GM18498 (cell line): ENCODE measurements at regions not wholly inside any gene's neighbourhood (a gene's known extent, or its start where the extent isn't known, plus 50 kb on each side); places are given as distances from the start of the nearest gene placed in this dataset.

ENCODE experiments used
- ATAC-seq: cut with Tn5 transposase; IDR thresholded peaks from one replicate; pipeline ENCODE4 v1.9.1; 2021; ENCODE audit warnings: mild to moderate bottlenecking, moderate library complexity; ENCODE audit not compliant: unreplicated experiment

DNA sequence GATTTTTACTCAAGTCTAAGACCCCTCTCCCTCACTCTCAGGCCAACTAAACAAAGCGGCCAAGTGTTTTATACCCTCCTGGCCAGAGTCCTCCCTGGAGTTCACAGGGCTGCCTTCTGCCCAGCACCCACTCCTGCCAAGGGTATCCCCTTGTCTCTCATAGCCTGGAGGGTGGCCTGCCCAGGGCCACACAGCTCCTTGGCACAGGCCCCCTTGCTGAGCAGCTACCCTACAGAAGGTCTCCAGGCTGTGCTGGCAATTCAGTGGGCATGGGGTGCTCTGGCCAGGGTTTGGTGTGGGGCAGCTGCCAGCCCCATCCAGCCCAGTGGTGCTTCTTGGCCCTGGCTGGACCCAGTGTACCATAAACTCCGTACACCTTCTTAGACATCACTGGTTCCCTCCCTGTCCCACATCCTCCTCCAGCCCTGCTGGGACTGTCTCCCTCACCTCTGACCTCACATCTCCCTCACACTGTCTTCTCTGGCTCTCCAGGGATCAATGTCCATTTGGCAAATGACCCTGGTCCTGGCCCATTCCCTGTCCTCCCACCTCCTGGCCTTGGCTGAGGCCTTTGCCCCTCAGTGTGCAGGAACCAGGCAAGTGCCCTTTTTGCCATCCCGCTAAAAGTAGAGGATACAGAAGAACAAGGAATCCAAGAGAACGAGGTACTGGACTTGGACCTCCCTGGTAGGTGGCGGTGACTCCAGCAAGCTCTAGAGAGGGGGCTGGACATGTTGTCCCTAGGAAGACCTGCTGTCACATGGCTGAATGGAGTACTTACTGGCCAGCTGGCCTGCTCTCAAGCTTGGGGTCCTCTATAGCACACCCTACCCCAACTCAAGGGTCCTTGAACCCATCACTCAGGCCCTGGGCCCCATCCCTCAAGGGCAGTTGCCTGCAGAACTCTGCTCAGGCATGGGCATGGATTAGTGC, 50.0 kb upstream of the TRPM1 start:
- ATAC-seq, result no peak

DNA sequence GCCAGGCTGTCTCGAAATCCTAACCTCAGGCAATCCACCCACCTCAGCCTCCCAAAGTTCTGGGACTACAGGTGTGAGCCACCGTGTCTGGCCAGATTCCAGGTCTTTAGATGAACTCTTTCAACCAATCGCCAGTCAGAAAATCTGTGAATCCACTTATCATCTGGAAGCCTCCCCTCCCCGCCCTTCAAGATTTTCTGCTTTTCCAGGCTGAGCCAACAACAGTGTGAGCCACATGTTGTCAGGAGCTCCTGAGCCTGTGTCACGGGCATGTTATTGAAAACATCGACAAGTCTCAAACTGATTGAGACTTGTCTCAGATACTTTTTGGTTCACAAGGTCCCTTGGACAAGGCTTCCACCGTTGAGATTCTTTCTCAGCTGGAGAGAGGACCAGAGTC, 52.0 kb upstream of the TRPM1 start:
- no peak for ATAC-seq

GRCh38 chr15:31155151-31155550, 53.6 kb upstream of the TRPM1 start:
- ATAC-seq, result no peak

DNA sequence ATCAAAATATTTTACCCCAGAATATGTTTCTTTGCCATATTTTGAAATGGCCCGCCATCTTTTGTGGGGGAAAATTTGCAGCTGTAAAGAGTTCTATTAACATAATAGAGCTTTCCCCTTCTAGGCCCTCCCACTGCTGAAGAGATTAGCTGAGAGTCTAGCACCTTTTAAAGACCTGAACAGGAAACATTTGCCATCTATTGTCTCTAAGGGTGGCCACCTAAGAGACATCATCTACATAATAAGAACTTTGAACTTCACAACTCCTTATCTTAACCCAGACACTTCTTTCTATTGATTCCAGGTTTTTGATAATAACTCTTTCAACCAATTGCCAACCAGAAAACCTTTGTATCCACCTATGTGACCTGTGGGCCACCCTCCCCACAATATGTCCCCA, 54.7 kb upstream of the TRPM1 start:
- ATAC-seq, result no peak

- no peak for ATAC-seq
Measured at GRCh38 chr15:31156808-31157207, 55.3 kb upstream of the TRPM1 start.

GRCh38 chr15:31157644-31158069, 56.1 kb upstream of the TRPM1 start:
- no peak for ATAC-seq

DNA sequence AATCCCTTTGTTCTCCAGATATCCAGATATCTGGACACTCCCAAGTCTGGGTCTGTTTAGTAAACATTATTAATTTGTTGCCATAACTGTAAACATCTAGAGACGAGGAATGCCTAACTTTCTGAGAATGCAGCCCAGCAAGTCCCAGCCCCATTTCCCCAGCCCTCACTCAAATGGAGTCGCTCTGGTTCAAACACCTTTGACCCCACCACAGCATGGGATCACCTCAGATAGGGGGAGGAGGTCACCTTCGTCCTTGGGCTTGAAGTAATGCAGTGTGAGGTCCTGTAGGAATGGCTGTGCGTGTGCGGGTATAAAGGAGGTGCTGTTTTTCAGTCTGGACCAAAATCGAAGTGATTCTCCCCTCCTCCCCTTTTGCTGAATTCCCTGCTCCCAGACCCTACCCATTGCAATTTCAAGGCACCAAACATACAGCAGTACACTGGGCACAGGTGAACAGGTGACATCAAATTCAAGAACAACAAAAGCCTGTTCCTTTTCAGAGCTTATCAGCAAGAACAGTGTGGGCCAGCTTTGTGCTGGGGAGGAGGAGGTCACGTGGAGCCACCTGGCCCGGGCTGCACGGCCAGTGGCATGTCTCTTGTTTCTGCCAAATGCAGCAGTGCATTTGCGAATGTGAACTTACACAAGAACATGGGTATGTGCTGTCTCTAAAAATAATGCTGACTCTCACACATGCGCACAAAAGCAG, 57.5 kb upstream of the TRPM1 start:
- ATAC-seq, result no peak

- no peak for ATAC-seq
Measured at GRCh38 chr15:31159837-31160236, 58.3 kb upstream of the TRPM1 start.

- no peak for ATAC-seq
Measured at GRCh38 chr15:31160297-31160696, 58.8 kb upstream of the TRPM1 start.

GRCh38 chr15:31160740-31161495, 59.4 kb upstream of the TRPM1 start:
- no peak for ATAC-seq

DNA sequence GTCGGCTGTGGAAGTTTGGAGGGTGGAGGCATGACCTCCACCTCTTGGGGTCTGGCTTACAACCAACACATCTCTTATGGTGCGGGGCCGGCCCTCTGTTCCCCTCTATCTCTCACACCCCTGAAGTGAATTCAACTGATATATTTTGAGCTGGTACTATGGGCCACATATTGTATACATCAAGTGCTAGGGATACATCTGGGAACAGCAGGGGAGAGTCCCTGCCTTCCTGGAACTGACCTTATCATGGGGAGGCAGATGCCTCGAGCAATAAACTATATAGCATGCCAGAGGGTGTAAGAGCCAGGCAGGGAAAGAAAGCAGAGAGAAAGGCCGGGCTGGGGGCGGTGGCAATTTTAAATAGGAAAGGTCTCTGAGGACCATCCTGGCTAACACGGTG, 60.4 kb upstream of the TRPM1 start:
- ATAC-seq, result no peak

GRCh38 chr15:31162721-31163510, 61.4 kb upstream of the TRPM1 start:
- ATAC-seq, result no peak

DNA sequence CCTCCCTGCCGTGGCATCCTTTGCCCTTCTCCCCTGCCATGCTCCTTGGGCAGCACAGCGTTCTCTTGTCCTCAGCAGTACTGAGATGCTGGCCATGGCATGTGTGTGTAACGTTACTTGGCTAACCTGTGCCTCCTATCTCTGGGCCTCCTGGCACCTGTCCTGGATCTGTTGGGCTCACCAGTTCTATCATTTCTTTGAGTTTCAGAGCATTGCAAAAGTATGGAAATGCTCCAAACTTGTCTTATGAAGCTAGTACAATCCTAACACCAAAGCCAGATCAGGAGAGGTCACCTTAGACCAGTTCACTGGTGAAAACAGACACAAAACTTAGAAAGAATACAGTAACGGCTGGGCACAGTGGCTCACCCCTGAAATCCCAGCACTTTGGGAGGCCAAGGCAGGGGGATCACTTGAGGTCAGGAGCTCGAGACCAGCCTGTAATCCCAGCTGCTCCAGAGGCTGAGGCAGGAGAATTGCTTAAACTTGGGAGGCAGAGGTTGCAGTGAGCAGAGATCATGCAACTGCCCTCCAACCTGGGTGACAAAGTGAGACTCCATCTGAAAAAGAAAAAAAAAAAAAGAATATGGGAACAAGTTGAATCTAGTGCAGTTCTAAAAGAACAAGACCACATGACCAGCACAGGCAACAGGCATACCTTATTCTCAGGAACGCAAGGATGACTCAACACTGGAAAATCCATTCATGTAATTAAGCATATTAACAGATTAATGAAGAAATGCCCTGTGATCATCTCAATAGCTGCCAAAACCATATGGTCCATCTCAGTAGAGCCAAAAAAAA, 62.4 kb upstream of the TRPM1 start:
- no peak for ATAC-seq

GRCh38 chr15:31164573-31164912, 63.0 kb upstream of the TRPM1 start:
- no peak for ATAC-seq

- no peak for ATAC-seq
Measured at GRCh38 chr15:31169558-31169957, 68.0 kb upstream of the TRPM1 start.

GRCh38 chr15:31171731-31172130, 70.2 kb upstream of the TRPM1 start:
- ATAC-seq, result no peak

DNA sequence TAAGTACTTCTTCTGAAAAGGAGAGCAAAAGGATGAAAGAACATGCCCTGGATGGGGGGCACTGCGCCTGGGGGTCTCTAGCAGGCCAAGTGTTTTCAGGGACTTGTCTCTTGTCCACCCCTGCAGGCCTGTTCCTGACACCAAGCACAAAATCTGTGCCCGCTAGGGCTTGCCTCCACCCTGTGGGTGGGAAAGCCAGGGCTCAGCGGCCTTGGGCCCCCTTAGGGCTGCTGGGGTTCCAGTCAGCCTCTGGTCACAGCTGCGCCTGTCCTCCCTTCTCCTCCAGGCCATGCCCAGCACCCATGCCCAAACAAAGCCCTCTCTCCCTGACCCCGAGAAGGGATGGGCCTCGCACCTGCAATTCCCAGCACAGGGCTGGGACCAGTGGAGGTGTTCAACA, 71.1 kb upstream of the TRPM1 start:
- ATAC-seq, result no peak

DNA sequence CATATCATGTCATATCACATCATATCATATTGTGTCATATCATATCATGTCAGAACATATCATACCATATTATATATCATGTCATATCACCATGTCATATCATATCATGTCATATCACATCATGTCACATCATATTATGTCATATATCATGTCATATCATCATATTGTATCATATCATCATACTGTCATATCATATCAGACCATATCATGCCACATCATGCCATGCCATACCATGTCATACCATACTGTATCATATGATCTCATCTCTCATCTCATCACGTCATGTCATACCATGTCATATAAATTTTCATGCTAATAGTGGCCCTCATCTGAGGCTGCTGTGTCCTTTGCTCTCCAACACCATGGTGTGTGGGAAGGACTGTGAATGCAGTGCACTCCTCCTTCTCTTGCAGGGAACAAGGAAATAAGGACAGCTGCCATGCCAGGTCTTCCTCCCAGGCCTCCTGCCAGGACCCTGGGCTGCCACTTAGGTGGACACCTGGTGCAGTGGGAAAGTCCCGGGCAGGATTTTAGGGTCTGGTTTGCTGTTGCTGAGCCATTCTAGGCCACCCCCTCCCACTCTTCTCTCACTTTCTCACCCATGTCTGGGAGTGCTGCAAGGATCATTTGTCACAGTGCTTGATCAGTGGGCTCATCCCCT, 72.4 kb upstream of the TRPM1 start:
- no peak for ATAC-seq

DNA sequence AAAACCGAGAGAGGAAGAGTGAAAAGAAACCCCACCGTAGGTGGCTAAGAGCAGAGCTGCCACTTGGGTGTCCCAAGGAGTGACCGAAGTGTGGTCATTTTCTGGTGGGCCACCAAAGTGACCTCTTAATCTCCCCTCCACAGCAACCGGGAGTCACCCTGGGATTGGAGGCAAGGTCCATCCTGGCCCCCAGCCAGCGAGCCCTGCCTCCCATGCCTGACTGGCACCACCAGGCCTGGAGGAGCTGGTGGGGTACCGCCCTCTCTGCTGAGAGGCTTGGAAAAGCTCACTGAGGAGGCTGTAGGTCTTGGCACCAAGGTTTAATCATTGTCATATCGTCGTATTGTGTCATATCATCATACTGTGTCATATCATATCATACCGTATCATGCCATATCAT, 74.0 kb upstream of the TRPM1 start:
- no peak for ATAC-seq
